GM19463 (cell line): ENCODE measurements at regions not wholly inside any gene's neighbourhood (a gene's known extent, or its start where the extent isn't known, plus 50 kb on each side); places are given as distances from the start of the nearest gene placed in this dataset.

ENCODE experiments used
- ATAC-seq: cut with Tn5 transposase; IDR thresholded peaks from one replicate; pipeline ENCODE4 v1.9.1; 2021; ENCODE audit warnings: mild to moderate bottlenecking, moderate library complexity; ENCODE audit not compliant: unreplicated experiment

DNA sequence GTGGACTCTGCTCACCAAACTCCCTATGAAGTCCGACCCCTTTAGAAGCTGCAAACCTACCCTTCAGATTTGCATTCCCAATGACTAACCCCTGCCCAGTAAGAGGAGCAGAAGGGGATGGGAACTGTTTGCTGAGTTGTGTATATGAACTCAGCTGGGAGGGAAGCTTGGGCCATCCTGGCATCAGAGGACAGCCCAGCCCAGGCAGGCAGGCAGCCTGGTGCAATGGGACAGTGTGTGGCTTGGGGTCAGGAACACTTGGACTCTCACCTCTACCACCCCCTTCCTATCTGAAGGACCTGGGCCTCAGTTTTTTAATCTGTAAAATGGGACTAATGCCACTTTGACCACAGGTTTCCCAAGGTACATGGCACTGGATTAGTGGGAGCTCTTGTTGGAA lies 147.4 kb upstream of the GPR26 start:
- ATAC-seq = no peak

DNA sequence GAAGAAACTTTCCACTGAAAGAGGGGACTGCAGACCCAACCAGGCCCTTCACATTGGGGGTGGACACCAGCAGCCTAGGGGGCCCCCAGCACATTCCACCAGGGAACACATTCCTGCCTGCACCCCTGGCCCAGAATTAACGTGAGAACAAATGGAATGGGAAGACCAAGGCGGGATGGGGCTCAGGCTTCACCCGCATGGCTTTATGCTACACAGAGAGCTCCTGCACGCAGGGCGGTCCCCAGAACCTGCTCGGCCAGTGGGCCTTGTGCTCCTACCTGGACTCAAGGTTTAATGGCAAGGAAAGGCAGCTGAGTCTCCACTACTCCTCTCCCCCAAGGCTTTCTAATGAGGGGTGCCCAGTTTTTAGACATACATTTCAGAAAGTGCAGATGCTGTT lies 146.3 kb upstream of the GPR26 start:
- no peak for ATAC-seq

DNA sequence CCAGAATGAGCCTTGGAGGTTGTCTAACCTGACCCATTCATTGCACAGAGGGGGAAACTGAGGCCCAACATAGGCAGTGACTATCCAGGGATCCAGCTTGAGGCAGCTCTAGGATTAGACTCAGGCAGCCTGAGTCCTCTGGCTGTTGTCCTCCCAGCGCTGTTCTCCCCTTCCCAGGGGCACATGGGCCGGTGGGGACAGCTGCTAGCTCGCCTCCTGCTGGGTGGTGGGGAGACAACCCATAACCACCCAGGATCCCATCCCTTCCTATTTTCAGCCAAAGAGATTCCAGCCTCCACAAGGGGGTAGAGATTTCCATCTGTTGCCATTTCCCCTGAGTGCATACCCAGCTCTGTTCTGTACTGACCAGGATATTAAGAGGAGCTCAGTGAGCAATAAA lies 145.1 kb upstream of the GPR26 start:
- no peak for ATAC-seq

DNA sequence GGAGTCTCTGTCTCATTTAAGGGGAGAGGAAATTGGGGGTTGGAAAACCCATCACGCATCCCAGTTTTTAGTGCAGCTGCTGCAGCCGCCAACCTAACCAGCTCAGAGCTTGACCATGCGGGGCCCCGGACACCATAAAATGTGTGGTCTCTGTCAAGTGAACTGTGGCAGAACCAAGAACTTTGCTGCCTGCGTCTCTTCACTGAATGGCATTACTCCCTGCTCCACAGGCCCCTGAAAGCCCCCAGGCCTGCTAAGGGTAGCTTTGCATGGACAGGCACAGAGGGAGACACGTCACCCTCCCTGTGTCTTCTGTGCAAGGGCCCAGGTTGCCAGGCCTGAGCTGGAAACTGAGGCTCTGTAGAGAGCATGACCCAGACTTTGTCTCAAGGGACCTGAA lies 144.6 kb upstream of the GPR26 start:
- ATAC-seq = no peak

DNA sequence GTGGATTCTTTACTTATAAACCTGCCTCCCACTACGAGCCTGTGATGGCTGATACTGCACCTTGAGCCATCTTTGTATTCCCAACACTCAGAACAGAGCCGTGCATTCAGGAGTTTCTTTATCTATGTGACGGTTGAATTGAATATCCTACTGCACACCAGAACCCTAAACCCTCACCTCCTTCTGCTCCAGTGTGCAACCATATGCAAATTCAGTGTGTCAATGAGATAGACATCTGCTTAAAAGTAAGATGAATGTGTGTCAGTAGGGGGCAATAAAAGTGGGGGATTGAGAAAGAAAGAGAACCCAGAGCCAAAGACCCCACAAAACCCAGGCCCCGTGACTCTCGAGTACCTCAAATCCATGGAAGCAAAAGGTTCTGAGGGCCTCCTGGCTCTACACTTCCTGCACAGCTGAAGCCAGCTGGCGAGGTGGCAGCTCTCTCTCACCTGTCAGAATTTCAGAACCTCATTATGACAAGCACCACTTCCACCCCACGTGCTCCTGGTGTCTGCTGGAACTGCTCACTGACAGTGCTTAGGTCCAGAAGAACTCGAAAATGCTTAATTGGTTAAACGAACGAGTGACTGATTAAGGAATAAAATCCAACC lies 143.3 kb upstream of the GPR26 start:
- ATAC-seq = peak; percentile 60

DNA sequence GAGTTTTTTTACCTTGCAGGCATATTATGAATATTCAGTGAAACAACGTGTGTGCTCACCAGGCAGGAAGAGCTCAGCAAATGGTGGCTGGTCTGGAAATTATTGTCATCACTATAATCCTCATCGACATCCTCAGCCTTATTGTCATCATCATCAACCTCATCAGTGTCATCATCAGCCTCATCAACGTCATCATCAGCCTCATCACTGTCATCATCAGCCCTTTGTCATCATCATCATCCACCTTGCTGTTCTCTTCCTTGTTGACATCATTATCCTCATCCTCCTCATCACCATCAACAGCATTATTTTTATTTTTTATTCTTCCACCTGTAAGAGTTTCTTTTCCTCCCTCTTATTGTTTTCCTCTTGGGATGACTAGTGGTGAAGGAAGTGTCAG lies 142.3 kb upstream of the GPR26 start:
- no peak for ATAC-seq

DNA sequence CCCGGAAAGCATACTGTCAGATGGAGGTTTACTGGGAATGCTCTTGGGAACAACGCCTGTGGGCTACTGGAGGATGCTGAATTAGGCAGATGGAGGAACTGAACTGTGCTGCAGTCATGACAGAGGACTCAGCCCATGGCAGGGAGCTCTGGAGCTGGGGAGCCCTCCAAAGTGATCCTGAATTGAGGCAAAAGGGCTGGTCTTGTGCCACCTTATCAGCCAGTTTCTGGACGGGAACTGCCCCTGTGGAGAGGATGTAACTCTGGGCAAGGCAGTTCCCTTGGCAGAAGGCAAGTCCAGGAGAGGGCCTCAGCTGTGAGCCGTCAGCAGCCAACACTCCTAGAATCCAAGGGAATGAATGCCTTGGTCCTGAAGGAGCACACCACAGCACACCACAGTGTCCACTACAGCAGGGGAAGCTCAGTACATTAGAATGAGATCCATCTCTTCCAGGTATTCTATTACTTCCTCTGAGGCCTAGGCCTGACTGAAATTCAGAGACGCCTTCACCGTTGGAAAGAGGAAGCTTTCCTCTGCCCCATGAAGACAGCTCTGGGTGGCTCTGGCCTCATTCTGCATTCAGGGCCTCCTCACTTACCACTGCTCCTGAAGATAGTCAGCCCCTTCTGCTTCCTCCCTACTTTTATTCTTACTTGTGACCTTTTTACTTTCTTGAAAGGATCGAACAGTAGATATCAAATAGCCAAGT lies 139.6 kb upstream of the GPR26 start:
- ATAC-seq = no peak

DNA sequence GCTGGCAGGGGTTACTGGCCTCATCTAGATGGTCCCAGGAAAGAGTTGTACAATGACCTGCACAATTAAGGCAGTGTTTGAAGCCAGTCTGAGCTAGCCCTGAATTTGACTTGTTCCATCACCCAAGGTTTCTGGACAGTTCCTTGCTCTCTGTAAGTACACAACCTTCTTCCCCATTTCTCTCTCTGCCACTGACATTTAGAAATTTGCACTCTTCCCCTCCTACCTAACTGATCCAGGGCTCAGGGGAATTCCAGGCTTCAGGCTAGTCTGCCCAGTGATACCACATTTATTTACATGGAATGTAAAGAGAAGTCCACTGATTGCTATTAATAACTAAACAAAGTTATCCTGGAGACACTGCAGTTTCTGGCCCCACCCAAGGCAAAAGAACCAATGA lies 139.0 kb upstream of the GPR26 start:
- no peak for ATAC-seq

DNA sequence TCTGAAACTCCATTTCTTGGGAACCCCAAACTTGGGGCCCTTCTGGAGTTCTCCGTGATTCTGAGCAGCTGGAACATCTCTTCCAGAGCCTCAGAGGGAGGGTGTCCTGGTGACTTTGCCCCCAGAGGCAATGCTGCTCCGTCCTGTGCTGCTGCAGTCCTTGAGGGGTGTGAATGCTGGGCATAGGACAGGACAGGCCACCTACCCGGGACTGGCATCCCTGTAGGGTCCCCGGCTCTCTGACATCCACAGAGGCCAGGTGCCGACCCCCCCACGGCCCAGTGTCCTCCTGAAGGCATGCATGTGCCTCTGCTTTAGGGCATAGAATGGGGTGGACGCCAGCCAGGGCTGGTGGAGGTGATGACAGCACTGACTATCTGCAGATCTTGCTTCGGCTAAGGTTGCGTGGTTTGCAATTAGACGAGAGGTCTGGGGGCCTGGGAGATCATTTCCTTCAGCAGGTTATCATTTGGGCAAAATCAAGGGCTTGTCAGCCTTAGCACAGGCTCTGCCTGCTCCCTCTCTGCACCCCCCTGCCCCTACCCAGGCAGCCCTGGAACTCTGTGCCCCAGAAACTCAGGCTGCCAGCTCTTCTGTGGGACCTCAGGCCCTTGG lies 136.9 kb upstream of the GPR26 start:
- no peak for ATAC-seq

DNA sequence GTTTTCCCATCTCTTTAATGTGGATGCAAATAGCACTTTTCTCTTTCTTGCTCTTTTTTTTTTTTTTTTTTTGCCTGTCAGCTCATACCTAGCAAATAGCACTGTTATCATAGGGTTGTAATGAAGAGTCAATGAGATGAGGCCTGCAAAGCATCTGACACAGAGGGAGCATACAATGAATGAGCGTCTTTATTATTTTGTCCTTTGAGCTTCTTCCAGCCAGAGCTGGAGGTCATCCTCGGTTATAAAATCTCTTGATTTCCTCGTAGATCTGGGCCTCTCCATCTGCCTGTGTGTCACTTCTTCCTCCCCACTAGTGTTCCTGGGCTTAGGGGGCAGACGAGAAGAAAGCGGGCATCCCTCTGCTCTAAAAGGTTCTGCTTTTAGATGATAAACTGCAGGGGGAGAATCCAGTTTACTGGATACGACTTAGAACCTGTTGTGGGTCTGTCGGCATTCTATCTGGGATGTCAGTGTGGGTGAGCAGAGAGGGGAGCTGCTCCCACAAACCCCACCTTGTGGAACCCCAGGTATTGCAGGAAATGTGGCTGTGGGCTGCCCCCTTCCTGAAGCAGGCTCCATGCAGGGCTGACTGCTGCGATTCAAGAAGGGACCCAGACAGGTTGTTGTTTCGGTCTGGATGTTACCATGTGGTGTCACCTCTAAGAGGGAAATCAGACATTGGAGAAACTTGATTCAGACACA lies 135.8 kb upstream of the GPR26 start:
- no peak for ATAC-seq

DNA sequence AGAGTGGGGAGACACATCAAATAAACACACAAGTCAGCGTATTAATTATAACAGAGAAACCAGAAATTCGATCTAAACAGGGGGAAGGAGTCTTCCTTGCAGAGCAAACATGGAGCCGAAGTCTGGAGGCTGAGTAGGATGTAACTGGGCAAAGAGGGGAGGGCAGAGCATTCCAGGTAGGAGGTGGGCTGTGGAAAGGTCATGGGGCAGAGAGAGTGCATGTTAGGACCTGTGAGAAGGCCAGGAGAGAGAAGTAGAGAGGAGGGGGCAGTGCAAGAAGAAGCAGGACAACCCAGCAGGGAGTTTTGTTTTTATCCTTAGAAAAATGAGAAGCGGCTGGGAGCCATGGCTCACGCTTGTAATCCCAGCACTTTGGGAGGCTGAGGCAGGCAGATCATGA lies 130.8 kb upstream of the GPR26 start:
- ATAC-seq = no peak

DNA sequence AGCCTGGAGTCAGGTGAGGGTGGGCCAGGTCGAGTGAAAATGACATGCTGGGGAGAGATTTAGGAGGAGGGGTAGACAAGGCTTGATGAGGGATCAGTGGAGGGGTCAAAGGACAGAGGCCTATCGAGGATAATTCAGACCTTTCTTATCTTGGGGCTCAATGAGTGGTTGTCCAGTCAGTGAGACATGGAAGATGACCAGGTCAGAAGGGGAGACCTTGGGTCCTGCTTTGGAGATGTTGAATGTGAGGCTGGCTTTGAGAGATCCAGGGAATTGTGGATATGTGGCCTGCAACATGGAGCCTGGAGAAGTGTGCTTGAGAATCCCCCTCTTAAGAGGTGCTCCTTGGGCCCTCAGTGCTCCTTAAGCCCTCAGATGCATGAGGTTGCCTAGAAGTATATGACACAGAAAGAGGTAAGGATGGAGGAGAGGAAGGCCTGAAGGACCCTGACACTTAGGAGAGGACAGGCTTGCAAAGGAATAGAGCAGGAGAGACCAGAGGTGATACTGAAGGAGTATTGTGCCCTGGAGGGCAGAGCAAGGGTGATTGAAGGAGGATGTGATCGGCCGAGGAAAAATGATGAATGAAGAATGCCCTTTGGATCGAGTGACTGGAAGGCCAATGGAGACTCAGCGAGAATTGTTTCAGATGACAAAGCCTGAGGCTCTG lies 129.8 kb upstream of the GPR26 start:
- ATAC-seq = no peak

DNA sequence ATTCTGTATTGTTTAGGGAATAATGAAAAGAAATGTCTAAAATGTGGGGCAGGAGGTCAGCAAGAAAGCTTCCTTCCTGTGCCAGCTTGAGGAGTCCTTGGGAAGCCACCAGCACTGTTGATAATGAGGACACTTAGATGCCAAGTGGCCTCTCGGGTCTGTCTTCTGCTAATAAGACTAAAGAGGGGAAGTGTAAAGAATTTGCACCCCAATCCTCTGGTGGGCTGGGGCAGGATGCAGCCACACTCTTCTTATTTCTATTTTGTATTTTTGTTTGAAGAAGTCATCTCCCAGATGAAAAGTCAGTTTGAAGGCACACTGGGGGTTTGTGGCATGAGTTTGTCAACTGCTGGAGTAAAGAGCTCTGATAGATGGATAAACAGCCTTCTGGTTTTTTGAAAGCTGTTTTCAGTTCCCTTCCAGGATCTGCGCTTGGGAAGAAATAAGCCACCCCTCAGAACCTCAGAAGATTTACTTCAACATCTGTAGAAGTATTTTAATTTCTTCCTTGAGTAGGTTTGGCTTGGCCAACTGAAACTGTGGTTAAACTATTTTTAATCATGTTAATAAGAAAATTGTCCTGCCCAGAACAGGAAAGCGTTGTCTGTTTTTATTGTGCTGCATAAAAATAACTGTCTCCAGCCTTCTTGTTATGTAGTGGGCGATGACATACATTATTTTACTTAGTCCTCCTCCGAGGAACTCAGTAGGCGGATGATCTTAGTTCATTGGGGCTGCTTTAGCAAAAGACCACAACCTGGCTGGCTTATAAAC lies 128.8 kb upstream of the GPR26 start:
- ATAC-seq = no peak

DNA sequence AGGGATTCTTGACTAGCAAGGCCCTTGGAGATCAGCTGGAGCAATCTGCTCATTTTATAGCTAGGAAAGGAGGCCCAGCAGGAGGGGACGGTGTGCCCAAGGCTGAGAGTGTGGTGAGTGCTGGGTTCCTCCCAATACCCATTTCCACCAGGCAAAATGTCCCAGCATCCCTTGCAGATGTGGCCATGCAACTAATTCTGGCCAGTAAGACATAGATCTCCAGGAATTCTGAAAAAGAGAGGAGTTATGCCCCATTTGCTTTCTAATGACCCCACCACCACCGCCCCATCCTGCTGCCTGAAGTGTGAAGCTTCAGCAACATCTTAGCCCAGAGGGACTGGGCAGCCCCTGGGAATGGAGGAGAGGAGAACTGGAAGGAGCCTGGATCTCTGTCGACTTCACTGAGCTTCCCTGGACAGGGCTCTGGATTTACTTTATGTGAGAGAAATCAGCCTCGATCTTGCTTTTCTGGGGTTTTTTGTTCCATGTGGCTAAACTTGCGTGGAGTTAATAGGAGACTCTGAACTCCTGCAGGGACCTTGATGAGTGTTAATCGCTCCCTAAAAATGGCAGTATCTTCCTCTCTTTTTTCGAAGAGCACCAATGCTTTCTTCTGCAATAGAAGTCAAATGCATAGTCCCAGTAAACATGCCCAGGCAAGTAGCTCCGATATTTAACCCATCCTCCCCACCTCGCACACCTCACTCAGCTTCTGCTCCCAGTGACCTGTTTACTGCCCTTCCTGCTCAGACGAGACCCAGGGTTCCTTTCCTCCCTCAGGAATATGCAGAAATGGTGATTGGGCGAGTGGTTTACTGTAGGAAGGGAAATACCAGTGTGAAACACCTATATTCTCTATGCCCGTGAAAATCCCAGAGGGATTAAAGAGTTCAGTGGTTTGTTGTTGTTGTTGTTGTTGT lies 127.5 kb upstream of the GPR26 start:
- ATAC-seq = no peak

DNA sequence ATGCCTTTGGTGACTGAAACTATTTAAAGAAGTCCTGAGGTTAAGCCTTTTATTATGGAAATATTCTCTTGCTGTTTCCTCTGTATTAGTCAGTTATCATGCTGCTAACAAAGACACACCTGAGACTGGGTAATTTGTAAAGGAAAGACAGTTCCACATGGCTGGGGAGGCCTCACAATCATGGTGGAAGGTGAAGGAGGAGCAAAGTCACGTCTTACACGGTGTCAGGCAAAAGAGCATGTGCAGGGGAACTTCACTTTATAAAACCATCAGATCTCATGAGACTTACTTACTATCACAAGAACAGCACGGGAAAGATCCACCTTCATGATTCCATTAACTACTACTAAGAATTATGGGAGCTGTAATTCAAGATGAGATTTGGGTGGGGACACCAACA lies 121.2 kb upstream of the GPR26 start:
- ATAC-seq = no peak

DNA sequence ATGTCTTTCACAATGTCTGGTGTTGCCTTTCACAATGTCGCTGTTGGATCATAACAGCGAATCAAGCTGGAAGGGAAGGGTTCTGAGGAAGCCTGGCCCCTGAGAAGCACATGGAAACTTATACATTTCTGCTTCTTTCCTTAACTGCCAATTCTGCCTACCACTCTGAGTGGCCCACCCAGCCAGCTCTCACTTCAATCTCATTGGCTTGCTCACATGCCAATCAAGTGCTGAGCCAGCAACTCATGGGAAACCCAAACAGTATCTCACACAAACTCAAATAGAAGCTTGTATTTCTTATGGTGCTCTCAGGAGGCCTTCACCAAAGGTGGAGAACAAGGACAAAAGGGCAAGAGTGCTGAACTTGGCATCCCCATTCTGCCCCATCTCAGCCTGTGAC lies 117.4 kb upstream of the GPR26 start:
- no peak for ATAC-seq

DNA sequence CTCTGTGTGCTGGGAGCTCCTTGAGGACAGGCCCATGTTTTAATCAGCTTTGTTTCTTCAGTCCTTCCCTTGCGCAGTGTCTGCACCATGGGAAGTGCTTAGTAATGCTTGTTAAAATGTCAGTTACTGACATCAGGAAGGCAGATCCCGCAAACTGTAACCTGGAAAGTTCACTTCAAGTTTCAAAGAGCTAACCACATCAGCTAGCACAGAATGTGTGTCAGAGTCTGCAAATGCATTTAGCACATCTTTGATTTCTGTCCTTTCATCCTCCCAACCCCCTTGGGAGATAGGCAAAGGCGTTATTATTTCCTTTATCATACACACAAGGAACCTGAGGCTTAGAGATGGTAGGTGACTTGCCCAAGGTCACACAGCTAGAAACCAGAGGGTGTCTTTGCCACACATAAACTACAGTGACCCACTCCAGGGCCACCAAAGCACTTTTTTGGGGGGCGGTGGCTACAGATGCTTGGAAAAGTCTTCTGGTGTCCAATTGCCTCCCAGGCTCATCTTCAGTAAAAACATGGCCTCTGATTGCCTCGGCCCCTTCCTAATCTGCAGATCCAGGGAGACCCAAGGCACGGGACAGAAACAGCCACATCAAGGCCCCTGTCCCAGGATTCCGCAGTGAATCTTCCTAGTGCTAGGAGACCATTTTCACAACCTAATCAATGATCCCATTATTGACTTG lies 116.2 kb upstream of the GPR26 start:
- ATAC-seq = no peak

DNA sequence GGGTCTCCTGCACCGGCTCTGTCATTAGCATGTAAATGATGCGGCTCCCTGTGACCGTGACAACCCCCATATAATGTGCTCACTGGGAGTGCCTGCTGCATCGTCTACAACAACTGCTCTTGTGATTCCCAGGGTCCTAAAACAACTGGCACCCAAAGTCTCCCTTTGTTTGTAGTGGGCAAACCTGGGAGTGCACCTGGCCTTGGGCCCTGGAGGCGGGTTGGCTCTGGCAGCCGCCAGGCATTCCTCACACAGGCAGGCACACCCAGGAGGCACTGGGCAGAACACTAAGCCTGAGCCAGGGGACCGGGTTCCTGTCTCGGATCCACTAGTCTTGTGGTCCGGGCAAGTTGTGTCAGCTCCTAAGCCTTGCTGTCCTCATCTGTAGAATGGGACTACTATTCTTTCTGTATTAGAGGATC lies 115.5 kb upstream of the GPR26 start:
- ATAC-seq = no peak

DNA sequence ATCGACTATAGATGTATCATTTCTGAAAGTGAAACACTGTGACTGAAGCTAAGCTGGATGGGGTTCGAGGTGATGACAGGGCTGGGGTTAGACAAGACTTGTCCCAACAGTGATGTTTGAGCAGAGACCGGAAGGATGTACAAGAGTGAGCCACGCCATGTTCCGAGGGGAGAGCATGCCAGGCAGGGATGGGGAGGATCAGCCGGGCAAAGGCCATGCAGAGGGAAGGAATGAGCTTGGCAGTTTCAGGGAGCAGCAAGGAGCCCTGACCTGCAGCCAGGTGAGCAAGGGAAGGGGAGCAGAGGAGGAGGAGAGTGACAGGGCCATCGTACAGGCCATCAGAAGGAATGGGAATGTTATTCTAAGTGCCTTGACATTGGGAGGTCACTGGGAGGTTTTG lies 114.9 kb upstream of the GPR26 start:
- no peak for ATAC-seq
